T-helper 2 cell treated with Interferon-gamma antibody and Interleukin-4, amounts not matched to agents 5 μg/mL and 100 μg/mL, for 36 hours (primary cell): ENCODE measurements at regions not wholly inside any gene's neighbourhood (a gene's known extent, or its start where the extent isn't known, plus 50 kb on each side); places are given as distances from the start of the nearest gene placed in this dataset.

Experiments used
- DNase-seq: peaks from one replicate; pipeline ENCODE4 v3.0.0; 2021; ENCODE audit warnings: low spot score
- H3K27ac Mint-ChIP-seq: one replicate; pipeline ENCODE4 v1.8.0; 2021; ENCODE audit warnings: mild to moderate bottlenecking, mixed read lengths
- H3K27me3 Mint-ChIP-seq: one replicate; pipeline ENCODE4 v1.8.0; 2021; ENCODE audit warnings: low read depth, mixed read lengths
- H3K36me3 Mint-ChIP-seq: one replicate; pipeline ENCODE4 v1.8.0; 2021; ENCODE audit warnings: low read depth, mixed read lengths
- H3K4me1 Mint-ChIP-seq: one replicate; pipeline ENCODE4 v1.8.0; 2021; ENCODE audit warnings: low read depth, mixed read lengths
- H3K4me3 Mint-ChIP-seq: one replicate; pipeline ENCODE4 v1.8.0; 2022; ENCODE audit warnings: mild to moderate bottlenecking, moderate library complexity, mixed read lengths
- H3K9me3 Mint-ChIP-seq: one replicate; pipeline ENCODE4 v1.8.0; 2021; ENCODE audit warnings: mixed read lengths

DNA sequence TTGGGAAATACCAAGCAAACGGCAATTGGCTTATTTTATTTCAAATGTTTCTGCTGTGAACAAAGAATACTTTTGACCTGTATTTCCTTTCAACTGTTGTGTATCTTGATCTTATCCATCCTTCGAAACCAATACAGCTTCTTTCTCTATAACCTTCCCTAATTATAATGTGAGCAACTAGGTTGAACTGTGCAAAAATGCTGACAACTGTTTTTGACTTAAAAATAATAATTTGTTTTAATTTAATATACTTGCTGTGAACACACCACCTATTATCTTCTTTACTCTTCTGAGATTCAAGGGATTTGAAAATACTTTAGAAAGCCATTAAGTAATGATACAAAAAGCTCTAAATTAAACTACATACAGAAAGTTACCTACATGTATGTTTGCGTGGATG, 682.5 kb upstream of the CCDC179 start:
- H3K36me3 Mint-ChIP-seq: no peaks in the 10 kb centered on the region
- no peaks in the 10 kb centered on the region for H3K9me3 Mint-ChIP-seq
- no peak overlapping the region for H3K27ac Mint-ChIP-seq
- no peaks in the 10 kb centered on the region for H3K4me1 Mint-ChIP-seq
- DNase-seq: no peak
- no peaks in the 10 kb centered on the region for H3K27me3 Mint-ChIP-seq
- H3K4me3 Mint-ChIP-seq: no peak overlapping the region

DNA sequence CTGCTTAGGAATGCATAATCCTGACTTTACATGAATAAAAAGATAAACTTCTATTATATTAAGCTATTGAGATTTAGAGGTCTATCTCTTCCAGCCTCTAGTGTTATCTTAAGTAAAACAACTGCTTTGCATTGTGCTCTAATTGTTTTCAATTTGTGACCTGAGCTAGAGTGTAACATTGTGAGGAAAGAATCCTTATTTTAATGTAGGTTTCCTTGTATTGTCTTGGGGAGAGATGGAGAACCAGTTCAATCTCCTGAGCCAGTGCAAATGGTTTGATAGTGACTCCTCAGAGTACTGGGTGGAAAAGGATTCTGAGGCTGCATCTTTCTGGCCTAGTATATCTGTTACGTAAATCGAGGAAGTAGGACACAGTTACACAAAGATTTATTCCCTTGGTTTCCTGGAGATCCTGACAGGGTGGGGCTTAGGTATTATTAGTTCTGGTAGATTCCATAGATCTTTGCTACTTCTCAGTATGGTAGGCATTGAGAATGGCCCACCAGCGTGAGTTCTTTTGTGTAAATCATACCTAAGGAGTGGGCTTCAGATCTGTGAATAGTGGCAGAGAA, 683.5 kb upstream of the CCDC179 start:
- Mint-ChIP-seq H3K9me3 (no peaks in the 10 kb centered on the region), H3K4me3 (no peak overlapping the region), H3K27me3 (no peaks in the 10 kb centered on the region), H3K36me3 (no peaks in the 10 kb centered on the region), H3K27ac (no peak overlapping the region), H3K4me1 (no peaks in the 10 kb centered on the region)
- DNase-seq: no peak

DNA sequence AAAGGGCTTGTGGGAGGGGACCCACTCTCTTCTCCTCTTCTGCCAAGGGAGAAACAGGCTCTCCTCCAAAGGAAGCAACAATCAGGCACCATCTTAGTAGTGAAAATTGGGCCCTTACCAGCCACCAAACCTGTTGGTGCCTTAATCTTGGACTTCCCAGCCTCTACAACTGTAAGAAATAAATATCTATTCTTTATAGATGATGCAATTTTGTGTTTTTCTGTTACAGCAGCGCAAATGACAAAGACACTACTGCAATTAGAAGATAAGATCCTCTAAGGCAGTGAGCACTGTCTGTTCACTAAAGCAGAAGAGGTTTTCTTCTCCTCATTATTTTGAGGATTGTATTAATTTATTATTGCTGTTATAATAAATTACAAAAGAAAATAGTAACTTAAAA, 691.4 kb upstream of the CCDC179 start:
- H3K36me3 Mint-ChIP-seq: no peaks in the 10 kb centered on the region
- no peak overlapping the region for H3K27ac Mint-ChIP-seq
- H3K27me3 Mint-ChIP-seq: no peaks in the 10 kb centered on the region
- H3K9me3 Mint-ChIP-seq: no peaks in the 10 kb centered on the region
- no peak for DNase-seq
- no peaks in the 10 kb centered on the region for H3K4me1 Mint-ChIP-seq
- no peak overlapping the region for H3K4me3 Mint-ChIP-seq

DNA sequence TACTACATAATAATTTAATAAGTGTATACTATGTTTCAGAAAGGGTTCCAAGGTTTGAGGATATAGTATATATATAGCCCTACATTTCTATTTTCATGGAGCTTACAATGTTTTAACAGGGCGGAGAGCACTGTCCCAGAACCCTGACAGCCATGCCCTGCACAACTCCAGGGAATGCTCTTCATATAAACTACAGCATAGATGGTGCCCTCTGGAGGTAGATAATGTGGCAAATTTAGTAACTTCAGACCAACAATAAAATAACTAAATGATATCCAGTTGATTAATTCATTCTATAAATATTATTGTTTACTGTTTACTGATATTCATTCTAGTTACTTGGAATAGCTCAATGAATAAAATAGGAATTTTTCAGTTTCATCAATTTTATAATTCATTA, 693.7 kb upstream of the CCDC179 start:
- no peaks in the 10 kb centered on the region for H3K27me3 Mint-ChIP-seq
- no peak overlapping the region for H3K27ac Mint-ChIP-seq
- no peaks in the 10 kb centered on the region for H3K4me1 Mint-ChIP-seq
- H3K36me3 Mint-ChIP-seq: no peaks in the 10 kb centered on the region
- H3K4me3 Mint-ChIP-seq: no peak overlapping the region
- DNase-seq: no peak
- H3K9me3 Mint-ChIP-seq: peaks cover 4% of the 10 kb centered on the region

DNA sequence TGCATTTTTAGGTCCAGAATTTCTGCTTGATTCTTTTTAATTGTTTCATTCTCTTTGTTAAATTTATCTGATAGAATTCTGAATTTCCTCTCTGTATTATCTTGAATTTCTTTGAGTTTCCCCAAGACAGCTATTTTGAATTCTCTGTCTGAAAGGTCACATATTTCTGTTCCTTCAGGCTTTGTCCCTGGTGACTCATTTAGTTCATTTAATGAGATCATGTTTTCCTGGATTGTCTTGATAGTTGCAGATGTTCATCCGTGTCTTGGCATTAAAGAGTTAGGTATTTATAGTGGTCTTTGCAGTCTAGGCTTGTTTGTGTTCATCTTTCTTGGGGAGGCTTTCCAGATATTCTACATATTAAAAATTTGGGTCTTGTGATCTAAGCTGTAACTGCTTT, 694.8 kb upstream of the CCDC179 start:
- Mint-ChIP-seq H3K4me1 (no peaks in the 10 kb centered on the region), H3K27me3 (no peaks in the 10 kb centered on the region), H3K36me3 (no peaks in the 10 kb centered on the region), H3K4me3 (no peak overlapping the region), H3K27ac (no peak overlapping the region), H3K9me3 (peaks cover 4% of the 10 kb centered on the region)
- no peak for DNase-seq

DNA sequence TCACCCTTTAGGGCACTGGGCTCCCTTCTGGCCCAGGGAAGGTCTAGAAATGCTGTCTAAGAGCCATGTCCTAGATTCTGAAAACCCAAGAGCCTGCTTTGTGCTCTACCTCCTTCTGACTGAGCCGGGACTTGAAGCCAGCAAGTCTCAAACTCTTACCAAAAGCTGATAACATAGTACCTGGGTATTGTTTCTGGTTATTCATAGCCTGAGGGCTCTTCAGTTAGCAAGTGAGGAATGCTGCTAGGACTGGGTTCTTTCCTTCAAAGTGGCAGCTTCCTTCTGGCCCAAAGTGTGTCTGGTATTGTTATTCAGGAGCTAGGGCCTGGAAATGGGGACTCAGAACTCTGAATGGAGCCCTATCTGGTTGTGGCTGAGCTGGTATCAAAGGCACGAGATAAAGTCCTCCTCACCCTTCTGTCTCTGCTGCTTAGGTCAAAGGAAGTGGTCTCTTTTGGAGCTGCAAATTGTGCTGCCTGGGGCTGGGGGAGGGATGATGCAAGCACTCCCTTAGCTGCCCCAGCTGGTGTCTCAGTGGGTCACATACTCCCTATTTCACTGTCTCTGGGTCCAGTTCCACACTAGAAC, 696.0 kb upstream of the CCDC179 start:
- no peak for DNase-seq
- Mint-ChIP-seq H3K27me3 (no peaks in the 10 kb centered on the region), H3K9me3 (peaks cover 4% of the 10 kb centered on the region), H3K27ac (no peak overlapping the region), H3K4me3 (no peak overlapping the region), H3K4me1 (no peaks in the 10 kb centered on the region), H3K36me3 (no peaks in the 10 kb centered on the region)

DNA sequence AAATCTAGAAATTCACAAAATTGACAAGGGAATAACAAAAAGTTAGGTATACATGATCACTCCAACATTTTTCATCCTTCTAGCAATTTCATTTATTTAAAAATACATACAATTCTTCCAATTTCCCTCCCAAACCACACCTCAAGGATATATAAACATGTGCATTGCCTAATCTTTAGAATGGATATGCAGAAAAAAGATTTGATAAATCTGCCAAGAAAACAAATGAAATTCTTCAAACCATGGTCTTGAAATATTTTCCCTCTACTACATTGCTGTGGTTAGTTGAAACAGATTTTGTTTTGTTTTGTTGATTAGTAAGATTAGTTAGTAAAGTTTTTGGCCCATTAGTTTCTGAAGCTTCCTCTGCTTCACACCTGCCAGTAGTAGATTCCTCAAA, 703.3 kb upstream of the CCDC179 start:
- no peak overlapping the region for H3K27ac Mint-ChIP-seq
- peaks cover 3% of the 10 kb centered on the region for H3K9me3 Mint-ChIP-seq
- H3K4me3 Mint-ChIP-seq: no peak overlapping the region
- H3K4me1 Mint-ChIP-seq: no peaks in the 10 kb centered on the region
- H3K36me3 Mint-ChIP-seq: no peaks in the 10 kb centered on the region
- no peaks in the 10 kb centered on the region for H3K27me3 Mint-ChIP-seq
- no peak for DNase-seq

DNA sequence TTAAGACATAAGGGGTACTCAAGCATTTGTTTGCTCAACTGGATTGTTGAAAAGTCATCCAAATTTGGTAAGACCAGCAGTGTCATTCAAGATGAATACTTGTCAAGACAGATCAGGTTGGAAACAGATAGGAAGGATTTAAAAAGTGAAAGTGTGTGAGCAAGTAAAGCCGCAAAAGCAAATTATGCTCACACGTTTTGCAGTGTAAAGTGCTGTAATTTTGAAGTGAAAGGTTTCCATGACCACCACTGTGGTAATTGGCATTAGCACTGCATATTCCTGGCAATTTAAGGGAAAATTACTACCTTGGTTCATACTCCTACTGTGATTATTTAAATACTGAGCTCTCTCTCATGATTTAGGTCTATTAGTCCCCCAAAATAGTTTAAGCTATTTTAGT, 704.1 kb upstream of the CCDC179 start:
- no peaks in the 10 kb centered on the region for H3K36me3 Mint-ChIP-seq
- peaks cover under 1% of the 10 kb centered on the region for H3K9me3 Mint-ChIP-seq
- H3K4me1 Mint-ChIP-seq: peaks cover under 1% of the 10 kb centered on the region
- H3K27ac Mint-ChIP-seq: no peak overlapping the region
- no peak overlapping the region for H3K4me3 Mint-ChIP-seq
- no peaks in the 10 kb centered on the region for H3K27me3 Mint-ChIP-seq
- DNase-seq: no peak

DNA sequence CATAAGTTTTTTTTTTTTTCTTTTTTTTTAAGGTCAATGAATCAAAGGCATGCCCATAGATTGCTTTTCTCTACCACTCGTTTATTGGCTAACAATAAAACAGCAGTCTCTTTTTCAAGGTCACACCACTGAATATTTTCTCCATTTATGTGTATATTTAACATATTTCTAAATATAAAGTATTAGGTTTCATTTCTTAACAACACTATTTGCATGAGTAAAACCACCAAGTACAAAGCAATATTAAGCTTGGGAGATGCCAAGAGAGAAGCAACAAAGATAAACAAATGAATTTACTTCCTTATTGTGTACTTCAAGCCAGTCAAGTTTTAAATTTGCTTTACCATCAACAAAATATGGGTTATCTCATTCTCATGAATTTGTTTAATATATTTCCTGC, 708.9 kb upstream of the CCDC179 start:
- no peak overlapping the region for H3K27ac Mint-ChIP-seq
- H3K4me3 Mint-ChIP-seq: no peak overlapping the region
- H3K36me3 Mint-ChIP-seq: no peaks in the 10 kb centered on the region
- no peaks in the 10 kb centered on the region for H3K27me3 Mint-ChIP-seq
- DNase-seq: no peak
- peaks cover 6% of the 10 kb centered on the region for H3K9me3 Mint-ChIP-seq
- H3K4me1 Mint-ChIP-seq: peaks cover 3% of the 10 kb centered on the region

DNA sequence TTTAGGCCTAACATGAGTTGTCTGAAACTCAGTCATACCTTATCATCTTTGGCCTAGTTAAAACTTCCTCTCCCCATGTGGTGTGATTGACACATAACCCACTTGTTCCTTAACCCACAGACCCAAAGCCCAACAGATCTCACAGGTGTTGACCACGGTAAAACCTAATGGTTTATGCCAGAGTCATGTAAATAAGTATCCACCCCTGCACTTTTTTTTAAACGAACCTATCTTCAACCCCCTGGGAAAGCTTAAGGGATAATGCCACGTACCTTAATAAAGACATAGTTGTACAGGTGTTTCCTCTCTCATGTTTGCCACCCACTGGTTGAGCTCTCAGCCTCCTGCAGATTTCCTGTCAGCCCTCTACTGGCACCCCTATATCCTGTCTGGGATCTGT, 709.3 kb upstream of the CCDC179 start:
- Mint-ChIP-seq H3K27ac (no peak overlapping the region), H3K36me3 (no peaks in the 10 kb centered on the region), H3K9me3 (peaks cover 6% of the 10 kb centered on the region), H3K4me3 (no peak overlapping the region), H3K4me1 (peaks cover 3% of the 10 kb centered on the region), H3K27me3 (no peaks in the 10 kb centered on the region)
- no peak for DNase-seq

DNA sequence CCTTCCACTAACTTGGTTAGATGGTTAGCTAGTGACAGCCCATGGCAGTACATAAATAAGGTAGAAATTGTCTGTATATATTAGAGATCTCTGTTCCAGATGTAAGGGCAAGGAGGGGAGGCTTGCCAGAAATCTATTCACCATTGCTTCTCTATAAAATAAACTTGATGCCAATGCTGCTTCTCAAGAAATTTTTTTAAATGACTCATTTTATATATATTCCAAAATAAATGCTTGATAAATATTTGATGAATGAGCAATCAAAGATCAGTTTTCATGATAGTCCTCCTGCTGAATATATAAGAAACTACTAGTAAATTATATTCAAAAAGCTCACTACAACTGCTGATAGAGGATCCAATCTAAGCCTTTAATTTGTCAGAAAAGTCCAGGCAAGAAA, 710.6 kb upstream of the CCDC179 start:
- H3K27ac Mint-ChIP-seq: no peak overlapping the region
- H3K27me3 Mint-ChIP-seq: no peaks in the 10 kb centered on the region
- DNase-seq: no peak
- peaks cover 3% of the 10 kb centered on the region for H3K4me1 Mint-ChIP-seq
- H3K36me3 Mint-ChIP-seq: no peaks in the 10 kb centered on the region
- H3K9me3 Mint-ChIP-seq: peaks cover 6% of the 10 kb centered on the region
- no peak overlapping the region for H3K4me3 Mint-ChIP-seq

DNA sequence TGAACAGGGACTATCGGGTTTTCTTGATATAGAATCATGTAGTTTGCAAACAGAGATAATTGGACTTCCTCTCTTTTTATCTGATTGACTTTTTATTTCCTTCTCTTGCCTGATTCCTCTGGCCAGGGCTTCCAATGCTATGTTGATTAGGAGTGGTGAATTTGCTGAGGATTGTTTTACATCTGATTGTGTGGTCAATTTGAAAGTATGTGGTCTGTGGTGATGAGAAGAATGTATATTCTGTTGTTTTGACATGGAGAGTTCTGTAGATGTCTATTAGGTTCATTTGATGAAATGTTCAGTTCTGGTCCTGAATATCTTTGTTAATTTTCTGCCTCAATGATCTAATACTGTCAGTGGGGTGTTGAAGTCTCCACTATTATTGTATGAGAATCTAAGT, 713.2 kb upstream of the CCDC179 start:
- no peak overlapping the region for H3K27ac Mint-ChIP-seq
- peaks cover 6% of the 10 kb centered on the region for H3K9me3 Mint-ChIP-seq
- DNase-seq: no peak
- no peak overlapping the region for H3K4me3 Mint-ChIP-seq
- H3K4me1 Mint-ChIP-seq: peaks cover 3% of the 10 kb centered on the region
- no peaks in the 10 kb centered on the region for H3K36me3 Mint-ChIP-seq
- no peaks in the 10 kb centered on the region for H3K27me3 Mint-ChIP-seq

DNA sequence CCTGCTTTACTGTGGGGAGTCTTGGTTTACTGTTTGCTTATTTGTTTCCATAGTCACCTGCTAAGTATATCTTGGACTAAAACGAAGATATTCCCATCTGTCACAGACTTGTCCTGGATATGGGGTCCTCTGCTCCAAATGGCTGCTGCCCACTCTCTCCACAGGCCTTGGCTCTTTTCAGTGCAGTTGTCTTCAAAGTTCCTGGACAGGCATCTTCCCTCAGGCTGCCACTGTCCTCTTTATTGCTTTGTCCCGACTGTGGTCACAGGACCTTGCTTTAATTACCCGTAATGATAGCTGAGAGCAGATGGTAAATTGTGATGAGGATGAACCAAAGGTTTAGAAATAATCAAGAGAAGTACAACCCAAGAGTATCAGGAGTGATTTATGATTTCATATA, 713.9 kb upstream of the CCDC179 start:
- peaks cover 3% of the 10 kb centered on the region for H3K4me1 Mint-ChIP-seq
- H3K36me3 Mint-ChIP-seq: no peaks in the 10 kb centered on the region
- no peak overlapping the region for H3K27ac Mint-ChIP-seq
- no peak overlapping the region for H3K4me3 Mint-ChIP-seq
- peaks cover 6% of the 10 kb centered on the region for H3K9me3 Mint-ChIP-seq
- H3K27me3 Mint-ChIP-seq: no peaks in the 10 kb centered on the region
- no peak for DNase-seq

DNA sequence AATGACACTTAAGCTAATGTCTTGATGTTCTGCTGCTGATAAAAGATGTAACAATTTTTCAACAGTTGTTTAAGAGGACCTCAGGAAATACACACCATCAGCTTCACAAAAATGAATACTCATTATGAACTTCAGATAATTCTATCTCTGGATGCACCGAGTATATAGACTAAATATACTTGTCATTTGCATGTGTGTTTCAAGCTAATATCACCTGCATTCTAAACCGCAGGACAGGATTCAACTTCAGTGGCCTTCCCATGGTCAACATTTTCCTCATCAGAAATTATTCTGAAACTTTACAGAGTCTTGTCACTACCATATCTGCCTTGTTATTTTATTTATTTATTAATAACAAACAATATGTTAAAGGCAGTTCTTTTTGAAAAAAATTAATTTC, 717.0 kb upstream of the CCDC179 start:
- Mint-ChIP-seq H3K4me1 (no peaks in the 10 kb centered on the region), H3K27ac (no peak overlapping the region), H3K4me3 (no peak overlapping the region), H3K27me3 (no peaks in the 10 kb centered on the region), H3K36me3 (no peaks in the 10 kb centered on the region), H3K9me3 (no peaks in the 10 kb centered on the region)
- no peak for DNase-seq

DNA sequence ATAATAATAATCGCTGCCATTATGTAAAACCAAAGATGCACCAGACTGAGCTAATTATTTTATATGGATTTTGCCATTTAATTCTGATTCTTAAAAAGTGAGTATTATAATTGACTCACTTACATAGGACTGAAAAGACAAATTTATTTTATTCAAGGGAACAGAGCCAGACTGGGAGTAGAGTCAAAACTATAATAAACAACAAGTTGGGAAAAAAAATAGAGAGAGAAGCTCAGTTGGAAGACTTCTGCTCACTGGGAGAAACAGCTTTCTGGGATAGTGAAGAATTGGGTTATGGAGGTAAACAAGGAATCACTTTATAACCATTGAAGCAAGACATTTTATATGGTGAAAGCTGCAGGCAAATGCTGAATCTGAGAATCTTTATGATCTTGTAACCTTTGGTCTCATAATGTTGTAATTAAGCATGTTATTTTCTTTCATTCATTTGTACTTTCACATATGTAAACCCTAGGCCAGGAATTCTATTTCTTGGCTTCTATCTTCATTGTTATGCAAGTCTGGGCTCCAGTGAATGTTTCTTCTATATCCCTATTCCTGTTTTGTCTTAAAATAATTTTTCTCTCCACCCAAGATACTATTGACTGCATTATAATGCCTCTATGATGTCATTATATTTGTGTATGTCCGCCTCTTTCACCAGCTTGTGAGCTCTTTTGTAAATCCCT, 725.3 kb upstream of the CCDC179 start:
- no peaks in the 10 kb centered on the region for H3K27me3 Mint-ChIP-seq
- H3K36me3 Mint-ChIP-seq: no peaks in the 10 kb centered on the region

More for the DNA sequence above, 725.3 kb upstream of the CCDC179 start:
- DNase-seq: no peak
- no peak overlapping the region for H3K4me3 Mint-ChIP-seq
- no peaks in the 10 kb centered on the region for H3K4me1 Mint-ChIP-seq
- H3K27ac Mint-ChIP-seq: no peak overlapping the region
- H3K9me3 Mint-ChIP-seq: no peaks in the 10 kb centered on the region
